Esophagus muscularis mucosa (tissue), 3 donors: ENCODE measurements at regions not wholly inside any gene's neighbourhood (a gene's known extent, or its start where the extent isn't known, plus 50 kb on each side); places are given as distances from the start of the nearest gene placed in this dataset.

Source experiments
- CTCF ChIP-seq, 3 experiments: fragments of 200-600 bp in 2 of 3; fragments of 450-650 bp in 1 of 3; sonication (generic) in 2 of 3; IDR thresholded peaks; one replicate each; pipeline ENCODE4 v1.5.1; 2017 to 2019; ENCODE audit warnings: antibody characterized with exemption in 3 of 3, mild to moderate bottlenecking in 2 of 3, moderate library complexity in 1 of 3
- POLR2A ChIP-seq: fragments of 450-650 bp; IDR thresholded peaks from one replicate; pipeline ENCODE4 v1.6.1; 2017; ENCODE audit warnings: antibody characterized with exemption, moderate library complexity, mild to moderate bottlenecking, low read depth
- POLR2AphosphoS5 ChIP-seq, 2 donors: sonication (generic); formaldehyde crosslinking; IDR thresholded peaks; one replicate each; pipeline ENCODE4 v1.6.1; 2017; ENCODE audit warnings: antibody characterized with exemption in 2 of 2

GRCh38 chr13:72181661-72182060, 314.7 kb upstream of the DACH1 start:
- TF ChIP-seq POLR2AphosphoS5 (IDR thresholded peaks at IDR 0.05) (no peak), POLR2A (no peak), CTCF (IDR thresholded peaks at IDR 0.05) (no peak)
